BLaER1 (cell line): ENCODE measurements at regions not wholly inside any gene's neighbourhood (a gene's known extent, or its start where the extent isn't known, plus 50 kb on each side); places are given as distances from the start of the nearest gene placed in this dataset.
A peak's percentile ranks its signal among the peaks of the same experiment; 100 is the strongest.

Source experiments
- H3K27ac ChIP-seq: shearing (Covaris generic); formaldehyde crosslinking; 2 replicates; pipeline ENCODE4 v1.8.1; 2022
- H3K27me3 ChIP-seq: shearing (Covaris generic); formaldehyde crosslinking; 2 replicates; pipeline ENCODE4 v1.8.1; 2022
- H3K36me3 ChIP-seq: shearing (Covaris generic); formaldehyde crosslinking; 2 replicates; pipeline ENCODE4 v1.8.1; 2022
- H3K4me1 ChIP-seq: shearing (Covaris generic); formaldehyde crosslinking; 2 replicates; pipeline ENCODE4 v1.8.1; 2022
- H3K4me2 ChIP-seq: shearing (Covaris generic); formaldehyde crosslinking; 2 replicates; pipeline ENCODE4 v1.8.1; 2022
- H3K4me3 ChIP-seq: shearing (Covaris generic); formaldehyde crosslinking; 2 replicates; pipeline ENCODE4 v1.8.1; 2022
- H3K9ac ChIP-seq: shearing (Covaris generic); formaldehyde crosslinking; 2 replicates; pipeline ENCODE4 v1.8.1; 2022
- H3K9me3 ChIP-seq: shearing (Covaris generic); formaldehyde crosslinking; 2 replicates; pipeline ENCODE4 v1.8.1; 2022
- H4K20me1 ChIP-seq: shearing (Covaris generic); formaldehyde crosslinking; 2 replicates; pipeline ENCODE4 v1.8.1; 2022
- Cebpa-rat ChIP-seq: shearing (Covaris generic); IDR thresholded peaks from 2 replicates; pipeline ENCODE4 v1.8.1; 2022

DNA sequence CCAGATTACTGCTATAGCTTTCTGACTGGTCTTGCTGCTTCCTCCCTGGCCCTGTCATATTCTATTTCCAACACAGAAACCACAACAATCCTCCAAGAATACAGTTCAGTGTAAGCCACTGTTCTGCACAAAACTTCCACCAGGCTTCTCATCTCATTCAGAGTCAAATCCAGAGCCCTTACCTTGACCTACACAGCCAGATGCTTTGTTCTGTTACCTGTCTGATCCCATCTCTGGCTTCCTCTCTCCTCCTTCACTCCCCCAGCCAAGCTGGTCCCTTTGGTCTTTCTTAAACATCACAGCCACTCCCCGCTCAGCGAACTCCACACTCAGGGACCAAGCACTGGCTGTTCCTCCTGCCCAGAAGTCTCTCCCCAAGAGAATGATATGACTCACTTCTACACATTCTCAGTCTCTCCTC, 84.8 kb upstream of the BMP2K start:
- Histone ChIP-seq H3K36me3 (no peaks in the 10 kb centered on the region), H3K9ac (no peak overlapping the region), H3K27me3 (no peaks in the 10 kb centered on the region), H3K4me2 (peak overlapping the region; percentile 54), H3K4me3 (no peak overlapping the region), H3K27ac (0 out of 2 replicates have a peak overlapping the region, but pooled peaks have one; percentile 15), H4K20me1 (no peaks in the 10 kb centered on the region), H3K9me3 (no peaks in the 10 kb centered on the region), H3K4me1 (peaks cover 18% of the 10 kb centered on the region)
- TF ChIP-seq Cebpa-rat, result no peak

DNA sequence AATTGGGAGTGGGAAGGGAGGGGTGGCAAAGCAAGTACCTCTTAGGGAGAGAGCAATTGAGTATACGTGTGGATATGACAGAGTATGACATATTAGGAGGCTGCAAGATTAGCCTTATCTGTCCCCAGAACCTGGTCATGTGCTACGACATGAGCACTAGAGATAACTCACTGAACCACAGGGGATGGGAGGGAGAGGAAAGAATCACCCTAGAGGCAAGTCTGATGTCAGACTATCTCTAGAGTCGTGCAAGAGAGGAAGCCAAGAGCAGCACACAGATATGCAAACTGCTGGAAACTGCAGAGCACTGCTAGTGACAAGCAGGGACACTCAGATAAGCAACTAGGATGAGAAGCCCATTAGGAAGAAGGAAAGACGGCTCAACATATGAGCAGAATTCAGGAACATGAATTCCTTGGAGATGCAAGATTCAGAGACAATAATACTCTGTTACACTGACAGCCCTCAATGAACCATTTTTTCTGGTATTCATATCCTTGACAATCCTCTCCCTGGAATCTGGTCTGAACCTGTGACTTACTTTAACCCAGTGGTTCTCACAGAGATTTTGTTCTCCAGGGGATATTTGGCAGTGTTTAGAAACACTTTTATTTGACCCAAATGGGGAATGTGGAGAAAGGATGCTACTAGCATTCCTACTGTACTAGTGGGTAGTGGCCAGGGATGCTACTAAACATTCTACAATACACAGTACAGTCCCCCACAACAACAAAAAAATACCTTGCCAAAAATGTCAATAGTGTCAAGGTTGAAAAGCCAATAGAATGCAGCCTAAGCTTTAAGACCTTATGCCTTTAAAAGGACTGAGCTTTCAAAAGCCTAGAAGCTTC, 84.0 kb upstream of the BMP2K start:
- no peak overlapping the region for H3K9ac ChIP-seq
- H3K4me2 ChIP-seq, result peak overlapping the region; percentile 54
- no peak for TF ChIP-seq Cebpa-rat
- no peaks in the 10 kb centered on the region for H3K9me3 ChIP-seq
- H3K4me1 ChIP-seq, result peaks cover 18% of the 10 kb centered on the region
- no peaks in the 10 kb centered on the region for H3K36me3 ChIP-seq
- no peak overlapping the region for H3K27ac ChIP-seq
- no peaks in the 10 kb centered on the region for H3K27me3 ChIP-seq
- H3K4me3 ChIP-seq, result no peak overlapping the region
- H4K20me1 ChIP-seq, result no peaks in the 10 kb centered on the region

DNA sequence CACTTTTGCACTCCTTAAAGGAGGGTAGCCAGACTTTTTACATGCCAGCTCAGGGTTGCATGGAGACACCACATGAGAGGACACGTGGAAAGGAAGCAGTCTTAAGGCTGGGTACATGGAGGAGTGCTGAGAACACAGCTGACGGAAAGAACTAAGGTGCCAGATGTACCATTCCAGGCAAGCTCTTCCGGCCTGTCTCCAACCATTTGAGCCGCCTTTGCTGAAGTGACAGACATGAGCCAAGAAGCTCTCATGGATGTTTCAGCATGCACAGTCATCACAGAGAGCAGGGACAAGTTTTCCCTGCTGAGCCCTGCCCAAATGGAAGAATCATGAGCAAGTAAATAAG, 83.4 kb upstream of the BMP2K start:
- Histone ChIP-seq H3K36me3 (no peaks in the 10 kb centered on the region), H3K4me2 (no peak overlapping the region), H3K27ac (no peak overlapping the region), H4K20me1 (no peaks in the 10 kb centered on the region), H3K27me3 (no peaks in the 10 kb centered on the region), H3K9ac (no peak overlapping the region), H3K4me1 (peaks cover 18% of the 10 kb centered on the region), H3K9me3 (no peaks in the 10 kb centered on the region), H3K4me3 (no peak overlapping the region)
- no peak for TF ChIP-seq Cebpa-rat

DNA sequence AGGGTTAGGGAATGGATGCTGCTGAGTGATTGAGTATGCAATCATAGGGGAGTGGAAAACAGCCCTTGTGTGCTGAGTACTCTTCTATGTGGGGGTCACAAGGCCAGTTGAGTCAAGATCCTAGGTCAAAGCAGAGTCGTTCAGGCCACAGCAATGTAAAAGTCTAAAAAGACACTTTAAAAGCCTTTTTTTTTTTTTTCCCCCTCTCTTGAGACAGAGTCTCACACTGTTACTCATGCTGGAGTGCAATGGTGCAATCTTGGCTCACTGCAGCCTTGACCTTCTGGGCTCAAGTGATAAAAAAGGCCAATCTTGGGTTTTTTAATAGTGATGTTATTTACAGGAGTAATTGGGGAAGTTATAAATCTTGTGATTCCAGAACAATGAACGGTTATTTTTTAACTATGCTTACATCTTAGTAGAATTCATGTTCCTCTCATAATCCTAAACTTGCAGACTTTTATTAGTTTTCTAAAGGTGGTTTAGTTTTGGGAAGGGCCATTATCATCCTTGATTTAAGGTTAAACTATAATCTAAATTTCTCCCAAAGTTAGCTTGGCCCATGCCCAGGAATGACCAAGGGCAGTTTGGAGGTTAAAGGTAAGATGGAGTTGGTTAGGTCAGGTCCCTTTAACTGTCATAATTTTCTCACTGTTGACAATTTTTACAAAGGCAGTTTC, 82.2 kb upstream of the BMP2K start:
- H3K36me3 ChIP-seq, result no peaks in the 10 kb centered on the region
- no peak for TF ChIP-seq Cebpa-rat
- peaks cover 18% of the 10 kb centered on the region for H3K4me1 ChIP-seq
- H3K27ac ChIP-seq, result no peak overlapping the region
- H3K9ac ChIP-seq, result no peak overlapping the region
- no peak overlapping the region for H3K4me2 ChIP-seq
- H3K9me3 ChIP-seq, result no peaks in the 10 kb centered on the region
- H4K20me1 ChIP-seq, result no peaks in the 10 kb centered on the region
- H3K27me3 ChIP-seq, result no peaks in the 10 kb centered on the region
- H3K4me3 ChIP-seq, result no peak overlapping the region

DNA sequence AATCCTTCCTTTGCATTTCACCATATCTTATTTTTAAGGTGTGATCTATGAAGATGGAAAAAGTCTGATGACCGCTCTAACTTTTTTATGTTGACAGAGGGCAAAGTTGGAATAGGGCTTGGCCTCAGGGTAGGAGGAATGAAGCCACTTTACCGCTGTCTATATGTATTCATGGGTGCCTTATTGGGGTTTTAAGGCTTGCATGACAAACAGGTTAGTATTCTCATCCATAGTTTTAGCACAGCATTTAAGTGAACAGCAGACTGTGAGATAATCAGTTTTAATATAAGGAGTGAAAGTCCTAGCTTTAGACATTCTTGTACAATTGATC, 81.7 kb upstream of the BMP2K start:
- Histone ChIP-seq H3K4me2 (no peak overlapping the region), H3K4me1 (peaks cover 18% of the 10 kb centered on the region), H3K9me3 (no peaks in the 10 kb centered on the region), H3K27ac (no peak overlapping the region), H3K36me3 (no peaks in the 10 kb centered on the region), H3K9ac (no peak overlapping the region), H3K27me3 (no peaks in the 10 kb centered on the region), H4K20me1 (no peaks in the 10 kb centered on the region), H3K4me3 (no peak overlapping the region)
- TF ChIP-seq Cebpa-rat, result no peak

DNA sequence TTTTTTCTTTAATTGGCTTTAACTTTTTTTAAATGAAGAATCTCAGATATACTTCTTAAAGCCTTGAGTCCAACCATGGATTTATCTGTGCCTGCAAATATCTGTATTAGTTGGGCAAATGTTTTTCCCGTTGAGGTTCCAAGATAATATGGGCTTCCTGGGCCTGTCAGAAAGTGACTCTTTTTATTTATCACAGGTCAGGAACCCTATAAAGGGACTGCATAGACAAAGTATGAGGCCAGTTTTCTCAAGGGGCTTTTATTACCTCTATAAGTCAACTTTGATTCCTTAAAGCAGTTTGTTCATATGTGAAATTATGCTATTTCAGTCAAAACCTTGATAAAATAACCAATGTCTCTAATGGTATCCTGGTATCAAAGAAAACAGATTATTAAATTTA, 80.2 kb upstream of the BMP2K start:
- Histone ChIP-seq H3K4me1 (peaks cover 16% of the 10 kb centered on the region), H3K27ac (no peak overlapping the region), H3K9ac (no peak overlapping the region), H3K9me3 (no peaks in the 10 kb centered on the region), H3K4me2 (no peak overlapping the region), H4K20me1 (no peaks in the 10 kb centered on the region), H3K27me3 (no peaks in the 10 kb centered on the region), H3K36me3 (no peaks in the 10 kb centered on the region), H3K4me3 (no peak overlapping the region)
- no peak for TF ChIP-seq Cebpa-rat

DNA sequence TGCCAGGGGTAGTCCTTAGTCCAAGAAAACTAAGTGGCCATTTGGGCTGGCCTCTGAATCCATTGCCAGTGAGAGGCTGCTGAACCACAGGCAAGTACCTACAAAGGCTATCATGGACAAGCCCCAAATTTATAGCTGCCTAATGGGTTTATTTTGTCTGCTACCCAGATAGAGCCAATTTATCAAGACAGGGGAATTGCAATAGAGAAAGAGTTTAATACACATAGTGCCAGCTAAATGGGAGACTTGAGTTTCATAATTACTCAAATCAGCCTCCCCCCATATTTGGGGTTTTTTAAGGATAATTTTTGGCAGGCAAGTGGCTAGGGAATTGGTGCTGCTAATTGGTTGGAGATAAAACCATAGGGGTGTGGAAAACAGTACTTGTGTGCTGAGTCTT, 73.1 kb upstream of the BMP2K start:
- Histone ChIP-seq H3K36me3 (no peaks in the 10 kb centered on the region), H3K4me2 (no peak overlapping the region)

DNA sequence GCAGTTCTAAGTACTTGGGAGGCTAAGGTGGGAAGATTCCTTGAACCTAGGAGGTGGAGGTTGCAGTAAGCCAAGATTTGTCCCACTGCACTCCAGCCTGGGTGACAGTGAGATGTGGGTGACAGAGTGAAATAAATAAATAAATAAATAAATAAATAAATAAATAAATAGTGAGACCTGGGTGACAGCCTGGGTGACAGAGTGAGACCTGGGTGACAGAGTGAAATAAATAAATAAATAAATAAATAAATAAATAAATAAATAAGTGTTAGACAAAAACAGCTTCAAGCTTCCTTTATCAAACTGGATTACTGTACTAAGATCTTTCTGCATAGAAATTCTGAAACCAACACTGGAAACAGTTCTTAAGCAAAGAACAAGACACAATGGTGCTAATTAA, 71.8 kb upstream of the BMP2K start:
- no peaks in the 10 kb centered on the region for H4K20me1 ChIP-seq
- no peak for TF ChIP-seq Cebpa-rat
- no peak overlapping the region for H3K4me2 ChIP-seq
- H3K9me3 ChIP-seq, result peaks cover 16% of the 10 kb centered on the region
- no peak overlapping the region for H3K4me3 ChIP-seq
- H3K36me3 ChIP-seq, result no peaks in the 10 kb centered on the region
- no peaks in the 10 kb centered on the region for H3K4me1 ChIP-seq
- no peak overlapping the region for H3K9ac ChIP-seq
- H3K27ac ChIP-seq, result no peak overlapping the region
- no peaks in the 10 kb centered on the region for H3K27me3 ChIP-seq

More for the DNA sequence above, 73.1 kb upstream of the BMP2K start:
- Histone ChIP-seq H4K20me1 (no peaks in the 10 kb centered on the region), H3K27me3 (no peaks in the 10 kb centered on the region), H3K9me3 (peaks cover 16% of the 10 kb centered on the region), H3K27ac (no peak overlapping the region), H3K4me3 (no peak overlapping the region), H3K9ac (no peak overlapping the region), H3K4me1 (no peaks in the 10 kb centered on the region)
- no peak for TF ChIP-seq Cebpa-rat

DNA sequence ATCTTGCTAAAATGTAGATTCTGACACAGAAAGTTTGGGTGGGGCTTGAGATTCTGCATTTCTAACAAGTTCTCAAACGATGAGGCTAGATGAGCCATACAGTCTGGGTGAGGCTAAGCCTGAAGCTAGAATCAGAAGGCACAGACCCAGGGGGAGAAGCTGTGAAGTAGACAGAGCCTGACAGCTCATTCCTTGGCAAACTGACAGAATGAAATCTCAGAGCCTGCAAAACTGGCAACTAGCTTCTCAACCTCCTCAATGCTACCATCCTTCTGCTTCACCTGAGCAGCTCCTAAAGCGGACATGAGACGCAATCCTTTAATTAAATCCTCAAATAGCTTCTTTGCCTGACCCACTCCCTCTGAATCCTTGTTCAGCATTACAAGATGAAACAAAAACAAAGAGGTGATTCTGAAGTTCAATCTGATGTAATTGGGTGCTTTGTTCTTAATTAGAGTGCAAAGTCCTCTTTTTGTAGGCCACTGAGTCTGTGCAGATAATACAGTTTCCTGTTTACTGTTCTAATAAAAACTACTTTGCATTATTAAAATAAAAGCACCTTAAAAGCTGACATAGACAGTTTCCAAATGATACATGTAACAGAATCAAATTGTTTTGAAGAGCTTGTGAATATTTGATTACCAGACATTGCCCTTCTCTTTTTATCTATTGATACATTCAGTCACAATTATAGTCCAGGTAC, 71.0 kb upstream of the BMP2K start:
- no peaks in the 10 kb centered on the region for H3K4me1 ChIP-seq
- H3K4me3 ChIP-seq, result no peak overlapping the region
- H4K20me1 ChIP-seq, result no peaks in the 10 kb centered on the region
- H3K9me3 ChIP-seq, result peaks cover 16% of the 10 kb centered on the region
- no peak for TF ChIP-seq Cebpa-rat
- no peaks in the 10 kb centered on the region for H3K36me3 ChIP-seq
- H3K27ac ChIP-seq, result no peak overlapping the region
- no peaks in the 10 kb centered on the region for H3K27me3 ChIP-seq
- H3K4me2 ChIP-seq, result no peak overlapping the region
- H3K9ac ChIP-seq, result no peak overlapping the region

DNA sequence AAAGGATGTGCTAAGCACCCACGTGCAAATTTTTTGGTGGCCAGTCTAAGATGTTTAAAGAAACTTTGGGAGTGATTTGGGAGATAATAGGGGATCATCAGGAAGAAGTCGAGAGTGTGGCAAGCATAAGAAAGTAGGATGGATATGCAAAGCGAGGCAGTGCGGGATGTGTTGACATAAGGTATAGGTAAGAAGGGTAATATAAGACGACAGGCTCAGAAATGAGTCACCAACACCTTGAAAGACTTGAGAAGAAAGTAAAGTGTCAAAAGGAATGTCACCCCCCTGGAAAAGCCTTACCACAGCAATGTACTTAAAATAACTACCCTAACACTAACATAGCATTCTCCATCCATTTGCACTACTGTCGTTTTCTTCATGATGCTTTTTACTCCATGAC, 69.8 kb upstream of the BMP2K start:
- Histone ChIP-seq H4K20me1 (no peaks in the 10 kb centered on the region), H3K9me3 (peaks cover 16% of the 10 kb centered on the region), H3K27ac (no peak overlapping the region), H3K4me2 (no peak overlapping the region), H3K4me3 (no peak overlapping the region), H3K4me1 (no peaks in the 10 kb centered on the region), H3K27me3 (no peaks in the 10 kb centered on the region), H3K9ac (no peak overlapping the region), H3K36me3 (no peaks in the 10 kb centered on the region)
- no peak for TF ChIP-seq Cebpa-rat
